ENCODE measurements at regions not wholly inside any gene's neighbourhood (a gene's known extent, or its start where the extent isn't known, plus 50 kb on each side); places are given as distances from the start of the nearest gene placed in this dataset. TPM values are rescaled to one million over a fixed set of nuclear protein-coding genes. Genes with fewer than 3 reads are reported as not detected.

GRCh38 chr3:146679995-146680394 lies 74.8 kb upstream of the PLSCR5 start:
- H3K4me3 ChIP-seq (ENCODE audit: low read depth, low read length): no peak overlapping the region
- no peak for DNase-seq (ENCODE audit: low read depth)
- no peak for TF ChIP-seq CTCF (IDR thresholded peaks at IDR 0.05; ENCODE audit: insufficient read depth, low read depth, low read length)

GRCh38 chr3:146679191-146679590 lies 74.0 kb upstream of the PLSCR5 start:
- TF ChIP-seq CTCF (IDR thresholded peaks at IDR 0.05; ENCODE audit: insufficient read depth, low read depth, low read length): no peak
- no peak overlapping the region for H3K4me3 ChIP-seq (ENCODE audit: low read depth, low read length)
- no peak for DNase-seq (ENCODE audit: low read depth)

GRCh38 chr3:146672941-146673340 lies 67.8 kb upstream of the PLSCR5 start:
- H3K4me3 ChIP-seq (ENCODE audit: low read depth, low read length): no peak overlapping the region
- TF ChIP-seq CTCF (IDR thresholded peaks at IDR 0.05; ENCODE audit: insufficient read depth, low read depth, low read length): no peak
- DNase-seq (ENCODE audit: low read depth): peak; percentile 55

GRCh38 chr3:146664403-146664802 lies 59.3 kb upstream of the PLSCR5 start:
- DNase-seq (ENCODE audit: low read depth): no peak
- TF ChIP-seq CTCF (IDR thresholded peaks at IDR 0.05; ENCODE audit: insufficient read depth, low read depth, low read length): no peak
- H3K4me3 ChIP-seq (ENCODE audit: low read depth, low read length): no peak overlapping the region

GRCh38 chr3:146658841-146659240 lies 53.7 kb upstream of the PLSCR5 start:
- DNase-seq (ENCODE audit: low read depth): no peak
- no peak for TF ChIP-seq CTCF (IDR thresholded peaks at IDR 0.05; ENCODE audit: insufficient read depth, low read depth, low read length)
- H3K4me3 ChIP-seq (ENCODE audit: low read depth, low read length): no peak overlapping the region

GRCh38 chr3:146655333-146655996 lies 50.3 kb upstream of the PLSCR5 start:
- DNase-seq (ENCODE audit: low read depth): no peak
- no peak for TF ChIP-seq CTCF (IDR thresholded peaks at IDR 0.05; ENCODE audit: insufficient read depth, low read depth, low read length)
- H3K4me3 ChIP-seq (ENCODE audit: low read depth, low read length): no peak overlapping the region

Small RNA genes lying in the stretch of these regions (small RNA-seq; reads per million reads assigned to genes)
- not detected for gene RNU6-505P

Measured in fibroblast of villous mesenchyme (primary cell).